ENCODE measurements at regions not wholly inside any gene's neighbourhood (a gene's known extent, or its start where the extent isn't known, plus 50 kb on each side); places are given as distances from the start of the nearest gene placed in this dataset.

DNA sequence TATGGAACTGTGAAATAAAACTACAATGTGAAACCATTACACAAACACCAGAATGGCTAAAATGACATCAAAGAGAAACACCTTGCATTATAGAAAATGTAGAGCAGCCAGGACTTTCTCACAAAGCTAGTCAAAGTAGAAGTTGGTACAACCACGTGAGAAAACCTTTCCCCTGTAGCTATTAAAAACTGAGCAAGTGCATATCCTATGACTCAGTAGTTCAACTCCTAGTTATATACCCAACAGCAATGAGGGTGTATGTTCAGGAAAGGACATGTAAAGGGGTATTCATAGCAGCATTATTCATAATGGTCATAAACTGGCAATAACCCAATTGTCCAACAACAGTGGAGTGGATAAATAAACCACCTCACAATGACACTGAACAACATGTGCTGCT, 177.5 kb upstream of the NUDT10 start:
- TF ChIP-seq, protein P1, sequence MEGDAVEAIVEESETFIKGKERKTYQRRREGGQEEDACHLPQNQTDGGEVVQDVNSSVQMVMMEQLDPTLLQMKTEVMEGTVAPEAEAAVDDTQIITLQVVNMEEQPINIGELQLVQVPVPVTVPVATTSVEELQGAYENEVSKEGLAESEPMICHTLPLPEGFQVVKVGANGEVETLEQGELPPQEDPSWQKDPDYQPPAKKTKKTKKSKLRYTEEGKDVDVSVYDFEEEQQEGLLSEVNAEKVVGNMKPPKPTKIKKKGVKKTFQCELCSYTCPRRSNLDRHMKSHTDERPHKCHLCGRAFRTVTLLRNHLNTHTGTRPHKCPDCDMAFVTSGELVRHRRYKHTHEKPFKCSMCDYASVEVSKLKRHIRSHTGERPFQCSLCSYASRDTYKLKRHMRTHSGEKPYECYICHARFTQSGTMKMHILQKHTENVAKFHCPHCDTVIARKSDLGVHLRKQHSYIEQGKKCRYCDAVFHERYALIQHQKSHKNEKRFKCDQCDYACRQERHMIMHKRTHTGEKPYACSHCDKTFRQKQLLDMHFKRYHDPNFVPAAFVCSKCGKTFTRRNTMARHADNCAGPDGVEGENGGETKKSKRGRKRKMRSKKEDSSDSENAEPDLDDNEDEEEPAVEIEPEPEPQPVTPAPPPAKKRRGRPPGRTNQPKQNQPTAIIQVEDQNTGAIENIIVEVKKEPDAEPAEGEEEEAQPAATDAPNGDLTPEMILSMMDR (IDR thresholded peaks at IDR 0.05; ENCODE audit: insufficient read depth, low read length, poor library complexity, severe bottlenecking) = no peak
- TF ChIP-seq EZH2phosphoT487 (conservative IDR thresholded peaks at IDR 0.05; ENCODE audit: low read length) = no peak

All from SU-DHL-6 (cell line).